ENCODE measurements at regions not wholly inside any gene's neighbourhood (a gene's known extent, or its start where the extent isn't known, plus 50 kb on each side); places are given as distances from the start of the nearest gene placed in this dataset.
A peak's percentile ranks its signal among the peaks of the same experiment; 100 is the strongest.
"Not testable (repeated sequence)": the region's sequence is repeated elsewhere in the genome, so short reads cannot be mapped to it uniquely, and the experiment has no call there.

DNA sequence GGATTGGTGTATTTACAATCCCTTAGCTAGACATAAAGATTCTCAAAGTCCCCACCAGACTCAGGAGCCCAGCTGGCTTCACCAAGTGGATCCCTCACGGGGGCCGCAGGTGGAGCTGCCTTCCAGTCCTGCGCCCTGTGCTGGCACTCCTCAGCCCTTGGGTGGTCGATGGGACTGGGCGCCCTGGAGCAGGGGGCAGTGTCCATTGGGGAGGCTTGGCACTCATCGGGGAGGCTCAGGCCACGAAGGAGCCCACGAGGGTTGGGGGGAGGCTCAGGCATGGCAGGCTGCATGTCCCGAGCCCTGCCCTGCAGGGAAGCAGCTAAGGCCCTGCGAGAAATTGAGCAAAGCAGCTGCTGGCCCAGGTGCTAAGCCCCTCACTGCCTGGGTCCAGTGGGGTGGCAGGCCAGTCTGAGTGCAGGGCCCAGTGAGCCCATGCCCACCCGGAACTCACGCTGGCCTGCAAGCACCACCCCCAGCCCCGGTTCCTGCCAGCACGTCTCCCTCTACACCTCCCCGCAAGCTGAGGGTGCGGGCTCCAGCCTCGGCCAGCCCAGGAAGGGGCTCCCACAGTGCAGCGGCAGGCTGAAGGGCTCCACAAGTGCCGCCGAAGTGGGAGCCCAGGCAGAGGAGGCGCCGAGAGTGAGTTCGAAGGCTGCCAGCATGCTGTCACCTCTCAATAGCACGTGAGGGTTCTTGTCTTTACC lies 198.5 kb downstream of the ADRA2C start:
- 94% methylated on average over 24 of the region's 24 CpGs for WGBS
- H3K4me1 ChIP-seq (ENCODE audit: insufficient read depth, low read length); H3K36me3 ChIP-seq (ENCODE audit: insufficient read depth, low read length); H3K9ac ChIP-seq (ENCODE audit: low read depth, low read length); H3K9me3 ChIP-seq (ENCODE audit: insufficient read depth, low read depth, low read length); H3K27me3 ChIP-seq (ENCODE audit: insufficient read depth, low read length); H3K27ac ChIP-seq (ENCODE audit: low read depth, low read length); H3K4me3 ChIP-seq (ENCODE audit: low read length): not testable (repeated sequence)

DNA sequence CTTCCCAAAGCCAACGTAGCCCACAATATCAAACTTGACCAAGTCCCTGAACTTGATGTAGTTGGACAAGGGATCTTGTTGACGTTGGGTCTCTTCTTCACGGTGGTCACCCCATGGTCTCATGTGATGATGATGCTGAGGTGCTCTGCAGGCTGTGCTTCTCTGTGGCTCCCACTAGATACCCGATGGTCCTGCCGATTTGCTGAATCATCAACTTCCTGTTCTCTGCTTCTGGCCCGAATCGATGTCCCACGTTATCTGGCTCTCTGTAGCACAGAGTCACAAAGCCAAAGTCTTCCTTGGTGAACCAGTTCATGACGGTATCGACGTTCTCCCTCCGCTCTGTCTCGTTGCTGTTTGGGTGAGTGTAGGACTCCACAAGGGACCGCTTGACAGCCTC lies 201.0 kb downstream of the ADRA2C start:
- not testable (repeated sequence) for H3K27ac ChIP-seq (ENCODE audit: low read depth, low read length); H3K9me3 ChIP-seq (ENCODE audit: insufficient read depth, low read depth, low read length); H3K36me3 ChIP-seq (ENCODE audit: insufficient read depth, low read length); H3K4me1 ChIP-seq (ENCODE audit: insufficient read depth, low read length); H3K9ac ChIP-seq (ENCODE audit: low read depth, low read length); H3K4me3 ChIP-seq (ENCODE audit: low read length); H3K27me3 ChIP-seq (ENCODE audit: insufficient read depth, low read length)
- WGBS: 95% methylated on average over 11 of the region's 14 CpGs

DNA sequence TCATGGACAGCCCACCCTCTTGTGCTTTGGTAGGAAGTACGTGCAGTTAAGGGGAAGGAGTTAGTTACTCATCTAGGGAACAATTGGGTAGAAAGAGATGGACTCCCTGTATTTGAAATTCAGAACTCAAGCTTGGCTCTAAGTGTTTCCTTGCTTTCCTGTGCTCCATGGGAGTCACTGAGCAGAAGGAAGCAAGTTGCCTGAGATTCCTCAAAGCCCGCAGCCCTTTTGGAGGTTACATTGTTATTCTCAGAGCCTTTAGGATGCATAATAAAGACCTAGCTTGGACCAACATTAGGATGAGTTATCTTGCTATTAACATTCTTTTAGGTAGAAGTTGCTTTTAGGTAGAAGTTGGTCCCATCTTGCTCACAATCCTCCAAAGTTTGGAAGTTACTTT lies 206.4 kb downstream of the ADRA2C start:
- Histone ChIP-seq H3K27ac (ENCODE audit: low read depth, low read length) (peak overlapping the region; percentile 83; the same call in 1 of the 2 replicates), H3K9ac (ENCODE audit: low read depth, low read length) (0 out of 2 replicates have a peak overlapping the region, but pooled peaks have one; percentile 31)
- not testable (repeated sequence) for H3K4me1 ChIP-seq (ENCODE audit: insufficient read depth, low read length); H3K27me3 ChIP-seq (ENCODE audit: insufficient read depth, low read length); H3K36me3 ChIP-seq (ENCODE audit: insufficient read depth, low read length); H3K4me3 ChIP-seq (ENCODE audit: low read length); H3K9me3 ChIP-seq (ENCODE audit: insufficient read depth, low read depth, low read length)
- 9% methylated on average over 2 of the region's 2 CpGs for WGBS

- not testable (repeated sequence) for H3K4me1 ChIP-seq (ENCODE audit: insufficient read depth, low read length); H3K9ac ChIP-seq (ENCODE audit: low read depth, low read length); H3K36me3 ChIP-seq (ENCODE audit: insufficient read depth, low read length); H3K4me3 ChIP-seq (ENCODE audit: low read length); H3K27me3 ChIP-seq (ENCODE audit: insufficient read depth, low read length); H3K9me3 ChIP-seq (ENCODE audit: insufficient read depth, low read depth, low read length)
- peak overlapping the region; percentile 18; the same call in 1 of the 2 replicates for H3K27ac ChIP-seq (ENCODE audit: low read depth, low read length)
- WGBS: 88% methylated on average over 16 of the region's 18 CpGs
These were observed 207.5 kb downstream of the ADRA2C start for GRCh38 chr4:3973581-3974200.

DNA sequence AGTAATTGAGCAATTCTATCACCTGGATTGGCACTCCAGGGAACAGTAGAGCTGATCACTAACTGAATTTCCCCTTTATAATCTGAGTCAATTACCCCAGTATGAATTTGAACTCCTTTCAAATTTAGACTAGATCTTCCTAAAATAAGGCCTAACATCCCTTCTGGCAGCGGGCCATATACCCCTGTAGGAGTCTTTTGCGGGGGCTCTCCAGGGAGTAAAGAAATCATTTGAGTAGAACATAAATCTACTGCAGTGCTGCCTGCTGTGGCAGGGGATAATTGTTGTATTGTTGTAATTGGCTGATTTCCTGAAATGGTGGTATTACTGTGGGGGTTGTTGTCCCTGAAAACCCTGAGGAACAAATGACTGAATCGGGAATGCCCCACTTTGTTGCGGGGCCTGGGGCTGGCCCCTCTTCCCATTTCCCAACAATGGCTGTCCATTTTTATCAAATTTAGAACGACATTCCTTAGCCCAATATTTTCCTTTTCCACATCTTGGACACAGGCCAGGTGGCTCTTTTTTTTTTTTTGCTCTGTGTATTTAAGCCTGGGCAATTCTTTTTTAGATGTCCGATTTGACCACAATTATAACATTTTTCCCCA lies 217.4 kb downstream of the ADRA2C start:
- H3K9me3 ChIP-seq (ENCODE audit: insufficient read depth, low read depth, low read length); H3K27ac ChIP-seq (ENCODE audit: low read depth, low read length); H3K36me3 ChIP-seq (ENCODE audit: insufficient read depth, low read length); H3K9ac ChIP-seq (ENCODE audit: low read depth, low read length); H3K27me3 ChIP-seq (ENCODE audit: insufficient read depth, low read length); H3K4me3 ChIP-seq (ENCODE audit: low read length); H3K4me1 ChIP-seq (ENCODE audit: insufficient read depth, low read length): not testable (repeated sequence)
- 80% methylated on average over 5 of the region's 6 CpGs for WGBS

GRCh38 chr4:3984796-3985195 lies 218.6 kb downstream of the ADRA2C start:
- H3K27me3 ChIP-seq (ENCODE audit: insufficient read depth, low read length); H3K9me3 ChIP-seq (ENCODE audit: insufficient read depth, low read depth, low read length); H3K4me3 ChIP-seq (ENCODE audit: low read length); H3K27ac ChIP-seq (ENCODE audit: low read depth, low read length); H3K9ac ChIP-seq (ENCODE audit: low read depth, low read length); H3K4me1 ChIP-seq (ENCODE audit: insufficient read depth, low read length); H3K36me3 ChIP-seq (ENCODE audit: insufficient read depth, low read length): not testable (repeated sequence)
- WGBS: 26% methylated on average over 7 of the region's 14 CpGs

DNA sequence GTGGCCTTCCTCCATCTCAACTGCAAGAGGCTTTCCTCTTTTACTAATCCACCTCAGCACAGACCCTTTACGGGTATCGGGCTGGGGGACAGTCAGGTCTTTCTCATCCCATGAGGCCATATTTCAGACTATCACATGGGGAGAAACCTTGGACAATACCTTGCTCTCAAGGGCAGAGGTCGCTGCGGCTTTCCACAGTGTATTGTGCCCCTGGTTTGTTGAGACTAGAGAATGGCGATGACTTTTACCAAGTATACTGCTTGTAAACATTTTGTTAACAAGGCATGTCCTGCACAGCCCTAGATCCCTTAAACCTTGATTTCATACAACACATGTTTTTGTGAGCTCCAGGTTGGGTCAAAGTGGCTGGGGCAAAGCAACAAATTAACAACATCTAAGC lies 220.2 kb downstream of the ADRA2C start:
- not testable (repeated sequence) for H3K9me3 ChIP-seq (ENCODE audit: insufficient read depth, low read depth, low read length); H3K27me3 ChIP-seq (ENCODE audit: insufficient read depth, low read length); H3K4me3 ChIP-seq (ENCODE audit: low read length); H3K4me1 ChIP-seq (ENCODE audit: insufficient read depth, low read length); H3K27ac ChIP-seq (ENCODE audit: low read depth, low read length); H3K36me3 ChIP-seq (ENCODE audit: insufficient read depth, low read length); H3K9ac ChIP-seq (ENCODE audit: low read depth, low read length)
- 93% methylated on average over 2 of the region's 5 CpGs for WGBS

GRCh38 chr4:3997386-3997785 lies 229.3 kb downstream of the OTOP1 start:
- H3K4me3 ChIP-seq (ENCODE audit: low read length); H3K36me3 ChIP-seq (ENCODE audit: insufficient read depth, low read length); H3K27ac ChIP-seq (ENCODE audit: low read depth, low read length); H3K27me3 ChIP-seq (ENCODE audit: insufficient read depth, low read length); H3K9me3 ChIP-seq (ENCODE audit: insufficient read depth, low read depth, low read length); H3K4me1 ChIP-seq (ENCODE audit: insufficient read depth, low read length); H3K9ac ChIP-seq (ENCODE audit: low read depth, low read length): not testable (repeated sequence)
- 100% methylated on average over 1 of the region's 1 CpG for WGBS

- H3K4me1 ChIP-seq (ENCODE audit: insufficient read depth, low read length); H3K9me3 ChIP-seq (ENCODE audit: insufficient read depth, low read depth, low read length); H3K27ac ChIP-seq (ENCODE audit: low read depth, low read length); H3K27me3 ChIP-seq (ENCODE audit: insufficient read depth, low read length); H3K4me3 ChIP-seq (ENCODE audit: low read length); H3K36me3 ChIP-seq (ENCODE audit: insufficient read depth, low read length); H3K9ac ChIP-seq (ENCODE audit: low read depth, low read length): not testable (repeated sequence)
- 81% methylated on average over 5 of the region's 5 CpGs for WGBS
These were observed 222.7 kb downstream of the OTOP1 start for GRCh38 chr4:4004036-4004435.

DNA sequence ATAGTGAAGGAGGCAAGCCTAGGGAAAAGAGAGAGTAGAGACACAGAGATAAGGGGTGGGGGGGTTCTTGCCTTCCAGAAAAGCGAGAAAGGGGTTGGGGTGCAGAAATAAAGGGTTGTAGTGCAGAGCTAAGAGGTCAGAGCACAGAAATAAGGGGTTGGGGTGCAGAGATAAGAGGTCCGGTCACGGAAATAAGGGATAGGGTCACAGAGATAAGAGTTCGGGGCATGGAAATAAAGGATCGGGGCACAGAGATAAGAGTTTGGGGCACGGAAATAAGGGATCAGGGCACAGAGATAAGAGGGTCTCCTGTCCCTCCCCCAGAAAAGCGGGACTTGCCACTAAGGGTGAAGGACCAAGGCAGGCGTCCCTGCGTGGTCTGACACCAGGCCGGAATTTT lies 222.0 kb downstream of the OTOP1 start:
- H3K4me1 ChIP-seq (ENCODE audit: insufficient read depth, low read length); H3K4me3 ChIP-seq (ENCODE audit: low read length); H3K9ac ChIP-seq (ENCODE audit: low read depth, low read length); H3K27ac ChIP-seq (ENCODE audit: low read depth, low read length); H3K36me3 ChIP-seq (ENCODE audit: insufficient read depth, low read length); H3K27me3 ChIP-seq (ENCODE audit: insufficient read depth, low read length); H3K9me3 ChIP-seq (ENCODE audit: insufficient read depth, low read depth, low read length): not testable (repeated sequence)
- WGBS: 94% methylated on average over 10 of the region's 10 CpGs

DNA sequence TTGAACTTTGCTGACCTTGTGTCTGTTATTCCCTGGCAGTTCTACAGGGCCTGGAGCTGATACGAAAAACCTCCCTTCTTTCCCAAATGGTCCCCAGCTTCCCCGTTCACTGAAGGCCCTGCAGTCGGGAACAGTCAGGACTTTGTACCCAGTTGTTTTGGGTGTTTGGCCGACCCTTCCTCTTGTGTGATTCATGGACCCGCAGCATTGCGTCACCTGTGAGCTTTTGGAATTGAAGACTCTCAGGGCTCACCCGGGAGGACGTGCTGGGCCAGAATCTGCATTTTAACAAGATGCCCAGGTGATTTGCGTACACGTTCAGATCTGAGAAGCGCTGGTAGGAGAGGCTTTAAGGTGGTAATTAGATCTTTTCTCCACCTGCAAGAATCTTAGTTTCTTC lies 220.4 kb downstream of the OTOP1 start:
- H3K36me3 ChIP-seq (ENCODE audit: insufficient read depth, low read length); H3K27ac ChIP-seq (ENCODE audit: low read depth, low read length); H3K9ac ChIP-seq (ENCODE audit: low read depth, low read length); H3K27me3 ChIP-seq (ENCODE audit: insufficient read depth, low read length); H3K9me3 ChIP-seq (ENCODE audit: insufficient read depth, low read depth, low read length); H3K4me3 ChIP-seq (ENCODE audit: low read length); H3K4me1 ChIP-seq (ENCODE audit: insufficient read depth, low read length): not testable (repeated sequence)
- 50% methylated on average over 9 of the region's 11 CpGs for WGBS

DNA sequence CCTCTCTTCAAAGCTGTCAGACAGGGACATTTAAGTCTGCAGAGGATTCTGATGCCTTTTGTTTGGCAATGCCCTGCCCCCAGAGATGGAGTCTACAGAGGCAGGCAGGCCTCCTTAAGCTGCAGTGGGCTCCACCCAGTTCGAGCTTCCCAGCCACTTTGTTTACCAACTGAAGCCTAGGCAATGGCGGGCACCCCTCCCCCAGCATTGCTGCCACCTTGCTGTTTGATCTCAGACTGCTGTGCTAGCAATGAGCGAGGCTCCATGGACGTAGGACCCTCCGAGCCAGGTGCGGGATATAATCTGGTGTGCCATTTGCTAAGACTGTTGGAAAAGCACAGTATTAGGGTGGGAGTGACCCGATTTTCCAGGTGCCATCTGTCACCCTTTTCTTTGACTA lies 207.7 kb downstream of the OTOP1 start:
- not testable (repeated sequence) for H3K36me3 ChIP-seq (ENCODE audit: insufficient read depth, low read length); H3K9me3 ChIP-seq (ENCODE audit: insufficient read depth, low read depth, low read length); H3K4me1 ChIP-seq (ENCODE audit: insufficient read depth, low read length); H3K27ac ChIP-seq (ENCODE audit: low read depth, low read length); H3K27me3 ChIP-seq (ENCODE audit: insufficient read depth, low read length); H3K9ac ChIP-seq (ENCODE audit: low read depth, low read length); H3K4me3 ChIP-seq (ENCODE audit: low read length)
- WGBS: 54% methylated on average over 7 of the region's 7 CpGs

All from HUES64 (cell line).